ENCODE measurements at regions not wholly inside any gene's neighbourhood (a gene's known extent, or its start where the extent isn't known, plus 50 kb on each side); places are given as distances from the start of the nearest gene placed in this dataset.

- H3K27ac ChIP-seq (ENCODE audit: low read depth): no peak overlapping the region
- H3K4me2 ChIP-seq: no peak overlapping the region
- Mint-ChIP-seq H3K9me3 (peaks cover 20% of the 10 kb centered on the region), H3K4me3 (no peak overlapping the region), H3K27ac (no peak overlapping the region), H3K36me3 (ENCODE audit: low read depth) (peaks cover 6% of the 10 kb centered on the region; the same call in 2 of the 3 replicates), H3K27me3 (ENCODE audit: insufficient read depth, low read depth, poor library complexity) (peaks cover 8% of the 10 kb centered on the region), H3K4me1 (0 out of 3 replicates have a peak, but pooled peaks cover 1% of the 10 kb centered on the region)
- H3K4me1 ChIP-seq (ENCODE audit: insufficient read depth): no peaks in the 10 kb centered on the region
- no peak overlapping the region for H2AFZ ChIP-seq
- H4K20me1 ChIP-seq (replicated peaks; ENCODE audit: insufficient read depth): no peaks in the 10 kb centered on the region
- H3K4me3 ChIP-seq: no peak overlapping the region
- no peaks in the 10 kb centered on the region for H3F3A ChIP-seq (replicated peaks; ENCODE audit: low read depth)
- no peak for DNase-seq (ENCODE audit: low spot score)
- no peaks in the 10 kb centered on the region for H3K79me2 ChIP-seq (replicated peaks; ENCODE audit: insufficient read depth)
- no peak for TF ChIP-seq STAT1 (IDR thresholded peaks at IDR 0.05; ENCODE audit: unreplicated experiment)
- TF ChIP-seq JUNB (IDR thresholded peaks at IDR 0.05; ENCODE audit: unreplicated experiment): no peak
- TF ChIP-seq CTCF (conservative IDR thresholded peaks at IDR 0.05; ENCODE audit: low read depth in 2 of 2): no peak
- no peak for TF ChIP-seq REST (IDR thresholded peaks at IDR 0.05; ENCODE audit: unreplicated experiment)
- no peak for TF ChIP-seq ZNF114 (CRISPR knock-in tag; IDR thresholded peaks at IDR 0.05)
- no peak for TF ChIP-seq NANOG (IDR thresholded peaks at IDR 0.05; ENCODE audit: borderline replicate concordance)
- no peak for TF ChIP-seq ZNF331 (CRISPR knock-in tag; IDR thresholded peaks at IDR 0.05; ENCODE audit: low read depth)
- TF ChIP-seq, protein P1, sequence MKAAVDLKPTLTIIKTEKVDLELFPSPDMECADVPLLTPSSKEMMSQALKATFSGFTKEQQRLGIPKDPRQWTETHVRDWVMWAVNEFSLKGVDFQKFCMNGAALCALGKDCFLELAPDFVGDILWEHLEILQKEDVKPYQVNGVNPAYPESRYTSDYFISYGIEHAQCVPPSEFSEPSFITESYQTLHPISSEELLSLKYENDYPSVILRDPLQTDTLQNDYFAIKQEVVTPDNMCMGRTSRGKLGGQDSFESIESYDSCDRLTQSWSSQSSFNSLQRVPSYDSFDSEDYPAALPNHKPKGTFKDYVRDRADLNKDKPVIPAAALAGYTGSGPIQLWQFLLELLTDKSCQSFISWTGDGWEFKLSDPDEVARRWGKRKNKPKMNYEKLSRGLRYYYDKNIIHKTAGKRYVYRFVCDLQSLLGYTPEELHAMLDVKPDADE (IDR thresholded peaks at IDR 0.05): no peak
- TF ChIP-seq CREB1 (CRISPR knock-in tag; IDR thresholded peaks at IDR 0.05; ENCODE audit: low read depth): no peak
- no peak for TF ChIP-seq EZH2phosphoT487 (IDR thresholded peaks at IDR 0.05; ENCODE audit: unreplicated experiment)
- TF ChIP-seq POLR2AphosphoS5 (IDR thresholded peaks at IDR 0.05; ENCODE audit: low read depth): no peak
- TF ChIP-seq, protein P2, sequence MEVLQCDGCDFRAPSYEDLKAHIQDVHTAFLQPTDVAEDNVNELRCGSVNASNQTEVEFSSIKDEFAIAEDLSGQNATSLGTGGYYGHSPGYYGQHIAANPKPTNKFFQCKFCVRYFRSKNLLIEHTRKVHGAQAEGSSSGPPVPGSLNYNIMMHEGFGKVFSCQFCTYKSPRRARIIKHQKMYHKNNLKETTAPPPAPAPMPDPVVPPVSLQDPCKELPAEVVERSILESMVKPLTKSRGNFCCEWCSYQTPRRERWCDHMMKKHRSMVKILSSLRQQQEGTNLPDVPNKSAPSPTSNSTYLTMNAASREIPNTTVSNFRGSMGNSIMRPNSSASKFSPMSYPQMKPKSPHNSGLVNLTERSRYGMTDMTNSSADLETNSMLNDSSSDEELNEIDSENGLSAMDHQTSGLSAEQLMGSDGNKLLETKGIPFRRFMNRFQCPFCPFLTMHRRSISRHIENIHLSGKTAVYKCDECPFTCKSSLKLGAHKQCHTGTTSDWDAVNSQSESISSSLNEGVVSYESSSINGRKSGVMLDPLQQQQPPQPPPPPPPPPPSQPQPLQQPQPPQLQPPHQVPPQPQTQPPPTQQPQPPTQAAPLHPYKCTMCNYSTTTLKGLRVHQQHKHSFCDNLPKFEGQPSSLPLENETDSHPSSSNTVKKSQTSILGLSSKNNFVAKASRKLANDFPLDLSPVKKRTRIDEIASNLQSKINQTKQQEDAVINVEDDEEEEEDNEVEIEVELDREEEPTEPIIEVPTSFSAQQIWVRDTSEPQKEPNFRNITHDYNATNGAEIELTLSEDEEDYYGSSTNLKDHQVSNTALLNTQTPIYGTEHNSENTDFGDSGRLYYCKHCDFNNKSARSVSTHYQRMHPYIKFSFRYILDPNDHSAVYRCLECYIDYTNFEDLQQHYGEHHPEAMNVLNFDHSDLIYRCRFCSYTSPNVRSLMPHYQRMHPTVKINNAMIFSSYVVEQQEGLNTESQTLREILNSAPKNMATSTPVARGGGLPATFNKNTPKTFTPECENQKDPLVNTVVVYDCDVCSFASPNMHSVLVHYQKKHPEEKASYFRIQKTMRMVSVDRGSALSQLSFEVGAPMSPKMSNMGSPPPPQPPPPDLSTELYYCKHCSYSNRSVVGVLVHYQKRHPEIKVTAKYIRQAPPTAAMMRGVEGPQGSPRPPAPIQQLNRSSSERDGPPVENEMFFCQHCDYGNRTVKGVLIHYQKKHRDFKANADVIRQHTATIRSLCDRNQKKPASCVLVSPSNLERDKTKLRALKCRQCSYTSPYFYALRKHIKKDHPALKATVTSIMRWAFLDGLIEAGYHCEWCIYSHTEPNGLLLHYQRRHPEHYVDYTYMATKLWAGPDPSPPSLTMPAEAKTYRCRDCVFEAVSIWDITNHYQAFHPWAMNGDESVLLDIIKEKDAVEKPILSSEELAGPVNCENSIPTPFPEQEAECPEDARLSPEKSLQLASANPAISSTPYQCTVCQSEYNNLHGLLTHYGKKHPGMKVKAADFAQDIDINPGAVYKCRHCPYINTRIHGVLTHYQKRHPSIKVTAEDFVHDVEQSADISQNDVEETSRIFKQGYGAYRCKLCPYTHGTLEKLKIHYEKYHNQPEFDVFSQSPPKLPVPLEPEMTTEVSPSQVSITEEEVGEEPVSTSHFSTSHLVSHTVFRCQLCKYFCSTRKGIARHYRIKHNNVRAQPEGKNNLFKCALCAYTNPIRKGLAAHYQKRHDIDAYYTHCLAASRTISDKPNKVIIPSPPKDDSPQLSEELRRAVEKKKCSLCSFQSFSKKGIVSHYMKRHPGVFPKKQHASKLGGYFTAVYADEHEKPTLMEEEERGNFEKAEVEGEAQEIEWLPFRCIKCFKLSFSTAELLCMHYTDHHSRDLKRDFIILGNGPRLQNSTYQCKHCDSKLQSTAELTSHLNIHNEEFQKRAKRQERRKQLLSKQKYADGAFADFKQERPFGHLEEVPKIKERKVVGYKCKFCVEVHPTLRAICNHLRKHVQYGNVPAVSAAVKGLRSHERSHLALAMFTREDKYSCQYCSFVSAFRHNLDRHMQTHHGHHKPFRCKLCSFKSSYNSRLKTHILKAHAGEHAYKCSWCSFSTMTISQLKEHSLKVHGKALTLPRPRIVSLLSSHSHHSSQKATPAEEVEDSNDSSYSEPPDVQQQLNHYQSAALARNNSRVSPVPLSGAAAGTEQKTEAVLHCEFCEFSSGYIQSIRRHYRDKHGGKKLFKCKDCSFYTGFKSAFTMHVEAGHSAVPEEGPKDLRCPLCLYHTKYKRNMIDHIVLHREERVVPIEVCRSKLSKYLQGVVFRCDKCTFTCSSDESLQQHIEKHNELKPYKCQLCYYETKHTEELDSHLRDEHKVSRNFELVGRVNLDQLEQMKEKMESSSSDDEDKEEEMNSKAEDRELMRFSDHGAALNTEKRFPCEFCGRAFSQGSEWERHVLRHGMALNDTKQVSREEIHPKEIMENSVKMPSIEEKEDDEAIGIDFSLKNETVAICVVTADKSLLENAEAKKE (CRISPR knock-in tag; IDR thresholded peaks at IDR 0.05): no peak
- TF ChIP-seq EZH2 (IDR thresholded peaks at IDR 0.05; ENCODE audit: low read depth, unreplicated experiment): no peak
- no peaks in the 10 kb centered on the region for H3K27me3 ChIP-seq (ENCODE audit: insufficient read depth)
- peaks cover 4% of the 10 kb centered on the region; the same call in 1 of the 2 replicates for H3K36me3 ChIP-seq (ENCODE audit: insufficient read depth)
- no peak for ATAC-seq
- no peaks in the 10 kb centered on the region for H3K9me2 ChIP-seq (ENCODE audit: insufficient read depth)
These were observed 82.0 kb upstream of the ZNF423 start for GRCh38 chr16:49937886-49938285.

Measured in GM23338 (cell line).